OCI-LY7 (cell line): ENCODE measurements at regions not wholly inside any gene's neighbourhood (a gene's known extent, or its start where the extent isn't known, plus 50 kb on each side); places are given as distances from the start of the nearest gene placed in this dataset.

Experiments used
- EZH2phosphoT487 ChIP-seq: fragments of 200-600 bp; sonication (generic); IDR thresholded peaks from 2 replicates; pipeline ENCODE4 v1.6.1; 2018; ENCODE audit warnings: low read depth, borderline replicate concordance, mild to moderate bottlenecking, mixed run types, antibody characterized with exemption, low read length, moderate library complexity, mixed read lengths
- TF ChIP-seq, protein P1 (sequence below): fragments of 200-600 bp; sonication (generic); conservative IDR thresholded peaks from 2 replicates; pipeline ENCODE4 v1.5.1; 2014; ENCODE audit warnings: mild to moderate bottlenecking, antibody characterized with exemption, low read length, moderate library complexity, mixed read lengths

DNA sequence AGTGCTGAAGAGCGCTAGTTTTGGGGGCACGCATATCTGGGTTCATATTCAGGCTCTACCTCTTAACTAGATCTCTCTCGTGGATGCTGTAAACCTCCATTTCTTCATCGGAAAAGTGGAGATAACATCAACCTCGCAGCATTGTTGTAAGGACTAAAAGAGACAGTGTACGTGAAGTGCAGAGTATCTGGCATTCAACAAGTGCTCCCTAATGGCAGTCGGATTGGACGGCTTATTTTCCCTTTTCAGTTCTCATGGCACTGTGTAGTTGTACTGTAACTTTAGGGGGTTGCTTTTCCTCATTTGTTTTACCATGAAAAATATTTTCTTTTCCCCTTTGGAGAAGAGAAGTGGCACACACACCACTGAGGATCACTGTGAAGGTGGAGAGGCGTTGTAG, 51.4 kb upstream of the ESX1 start:
- TF ChIP-seq, protein P1, sequence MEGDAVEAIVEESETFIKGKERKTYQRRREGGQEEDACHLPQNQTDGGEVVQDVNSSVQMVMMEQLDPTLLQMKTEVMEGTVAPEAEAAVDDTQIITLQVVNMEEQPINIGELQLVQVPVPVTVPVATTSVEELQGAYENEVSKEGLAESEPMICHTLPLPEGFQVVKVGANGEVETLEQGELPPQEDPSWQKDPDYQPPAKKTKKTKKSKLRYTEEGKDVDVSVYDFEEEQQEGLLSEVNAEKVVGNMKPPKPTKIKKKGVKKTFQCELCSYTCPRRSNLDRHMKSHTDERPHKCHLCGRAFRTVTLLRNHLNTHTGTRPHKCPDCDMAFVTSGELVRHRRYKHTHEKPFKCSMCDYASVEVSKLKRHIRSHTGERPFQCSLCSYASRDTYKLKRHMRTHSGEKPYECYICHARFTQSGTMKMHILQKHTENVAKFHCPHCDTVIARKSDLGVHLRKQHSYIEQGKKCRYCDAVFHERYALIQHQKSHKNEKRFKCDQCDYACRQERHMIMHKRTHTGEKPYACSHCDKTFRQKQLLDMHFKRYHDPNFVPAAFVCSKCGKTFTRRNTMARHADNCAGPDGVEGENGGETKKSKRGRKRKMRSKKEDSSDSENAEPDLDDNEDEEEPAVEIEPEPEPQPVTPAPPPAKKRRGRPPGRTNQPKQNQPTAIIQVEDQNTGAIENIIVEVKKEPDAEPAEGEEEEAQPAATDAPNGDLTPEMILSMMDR, result no peak
- TF ChIP-seq EZH2phosphoT487, result no peak
